H1 (cell line): ENCODE measurements at regions not wholly inside any gene's neighbourhood (a gene's known extent, or its start where the extent isn't known, plus 50 kb on each side); places are given as distances from the start of the nearest gene placed in this dataset.

ENCODE experiments used
- ATF3 ChIP-seq: IDR thresholded peaks from 2 replicates; pipeline ENCODE4 v1.6.1; 2011; ENCODE audit warnings: low read depth, mild to moderate bottlenecking, low read length; ENCODE audit not compliant: insufficient read depth
- CTCF ChIP-seq, 3 experiments: IDR thresholded peaks; 1 replicate in 2 of 3; 2 replicates in 1 of 3; pipeline versions ENCODE4 v1.5.1 to v1.6.1; 2011; ENCODE audit warnings: low read length in 3 of 3, mild to moderate bottlenecking in 3 of 3, inconsistent platforms in 2 of 3, low read depth in 1 of 3, moderate library complexity in 1 of 3; ENCODE audit not compliant: insufficient read depth in 1 of 3; ENCODE audit errors: control extremely low read depth in 1 of 3
- EP300 ChIP-seq, 2 experiments: IDR thresholded peaks; 1 replicate in 1 of 2; 2 replicates in 1 of 2; pipeline ENCODE4 v1.6.1; 2011 to 2012; ENCODE audit warnings: low read depth in 2 of 2, low read length in 2 of 2, mild to moderate bottlenecking in 2 of 2, borderline replicate concordance in 1 of 2, inconsistent platforms in 1 of 2, moderate library complexity in 1 of 2
- EZH2 ChIP-seq: fragments of 200-600 bp; sonication (generic); IDR thresholded peaks from 2 replicates; pipeline ENCODE4 v1.7.1; 2012; ENCODE audit warnings: low read depth, mild to moderate bottlenecking, moderate library complexity, low read length, inconsistent platforms; ENCODE audit not compliant: severe bottlenecking
- GABPA ChIP-seq: IDR thresholded peaks from 2 replicates; pipeline ENCODE4 v1.6.1; 2011; ENCODE audit warnings: mild to moderate bottlenecking, low read length, moderate library complexity, borderline replicate concordance; ENCODE audit not compliant: insufficient read depth
- JUN ChIP-seq: IDR thresholded peaks from 2 replicates; pipeline ENCODE4 v1.6.1; 2011; ENCODE audit warnings: low read depth, mild to moderate bottlenecking, improper control_type of control experiment, low read length
- POLR2A ChIP-seq, 2 experiments: IDR thresholded peaks; 1 replicate in 1 of 2; 2 replicates in 1 of 2; pipeline ENCODE4 v1.6.1; 2011; ENCODE audit warnings: low read depth in 2 of 2, low read length in 2 of 2, mild to moderate bottlenecking in 2 of 2; ENCODE audit errors: control extremely low read depth in 1 of 2
- SUZ12 ChIP-seq: fragments of 200-600 bp; sonication (generic); IDR thresholded peaks from 2 replicates; pipeline ENCODE4 v1.6.1; 2012; ENCODE audit warnings: mild to moderate bottlenecking, inconsistent platforms, low read length, moderate library complexity, mixed read lengths
- ZNF274 ChIP-seq: IDR thresholded peaks from 2 replicates; pipeline ENCODE4 v1.7.0; 2012; ENCODE audit warnings: low read length, borderline replicate concordance; ENCODE audit errors: extremely low read depth

GRCh38 chr10:120002785-120003184 is 110.3 kb downstream of the SEC23IP start:
- no peak for TF ChIP-seq EZH2
- no peak for TF ChIP-seq SUZ12
- no peak for TF ChIP-seq JUN
- TF ChIP-seq CTCF (IDR thresholded peaks at IDR 0.05; ENCODE audit: control extremely low read depth in 1 of 3, insufficient read depth in 1 of 3, low read depth in 1 of 3, low read length in 3 of 3), result no peak
- TF ChIP-seq ZNF274, result no peak
- no peak for TF ChIP-seq POLR2A (IDR thresholded peaks at IDR 0.05; ENCODE audit: control extremely low read depth in 1 of 2, low read depth in 2 of 2, low read length in 2 of 2)
- no peak for TF ChIP-seq GABPA
- TF ChIP-seq ATF3, result no peak
- TF ChIP-seq EP300 (IDR thresholded peaks at IDR 0.05; ENCODE audit: borderline replicate concordance in 1 of 2, low read depth in 2 of 2, low read length in 2 of 2), result no peak
